ENCODE measurements at regions not wholly inside any gene's neighbourhood (a gene's known extent, or its start where the extent isn't known, plus 50 kb on each side); places are given as distances from the start of the nearest gene placed in this dataset.
"Not testable (repeated sequence)": the region's sequence is repeated elsewhere in the genome, so short reads cannot be mapped to it uniquely, and the experiment has no call there.

- DNase-seq = peak; percentile 2 to 8
These were observed 640.8 kb downstream of the C12orf50 start for GRCh38 chr12:87388376-87388775.

- no peak for DNase-seq
These were observed 643.9 kb downstream of the C12orf50 start for GRCh38 chr12:87385322-87385721.

GRCh38 chr12:87384226-87384625, 645.0 kb downstream of the C12orf50 start:
- no peak for DNase-seq

- no peak for DNase-seq
These were observed 645.5 kb downstream of the C12orf50 start for GRCh38 chr12:87383680-87384079.

GRCh38 chr12:87382959-87383566, 646.1 kb downstream of the C12orf50 start:
- no peak for DNase-seq

GRCh38 chr12:87382436-87382835, 646.8 kb downstream of the C12orf50 start:
- DNase-seq = no peak

- no peak for DNase-seq
These were observed 647.5 kb downstream of the C12orf50 start for GRCh38 chr12:87381742-87382141.

- DNase-seq = no peak
These were observed 650.7 kb downstream of the C12orf50 start for GRCh38 chr12:87378526-87378925.

GRCh38 chr12:87376722-87377121, 652.5 kb downstream of the C12orf50 start:
- no peak for DNase-seq

- DNase-seq = no peak
These were observed 660.0 kb downstream of the C12orf50 start for GRCh38 chr12:87369161-87369560.

- no peak for DNase-seq
These were observed 660.9 kb downstream of the C12orf50 start for GRCh38 chr12:87368259-87368658.

- peak in 1 of 2 experiments; percentile 22 for DNase-seq
These were observed 663.8 kb downstream of the C12orf50 start for GRCh38 chr12:87365423-87365822.

GRCh38 chr12:87363497-87364084, 665.6 kb downstream of the C12orf50 start:
- DNase-seq = no peak

GRCh38 chr12:87349681-87350080, 679.5 kb downstream of the C12orf50 start:
- DNase-seq = no peak

- no peak for DNase-seq
These were observed 681.1 kb downstream of the C12orf50 start for GRCh38 chr12:87348071-87348470.

- DNase-seq = peak in 1 of 2 experiments; percentile 5
These were observed 684.5 kb downstream of the C12orf50 start for GRCh38 chr12:87344699-87345098.

- peak; percentile 14 to 51 for DNase-seq
These were observed 690.5 kb downstream of the C12orf50 start for GRCh38 chr12:87338681-87339080.

- DNase-seq = no peak
These were observed 692.3 kb downstream of the C12orf50 start for GRCh38 chr12:87336814-87337336.

GRCh38 chr12:87332987-87333726, 696.0 kb downstream of the C12orf50 start:
- DNase-seq = peak; percentile 34 to 84

- DNase-seq = not testable (repeated sequence)
These were observed 699.1 kb downstream of the C12orf50 start for GRCh38 chr12:87330071-87330555.

GRCh38 chr12:87329076-87329863, 699.9 kb downstream of the C12orf50 start:
- no peak for DNase-seq

GRCh38 chr12:87323369-87323768, 705.8 kb downstream of the C12orf50 start:
- no peak for DNase-seq

GRCh38 chr12:87320724-87321123, 708.5 kb downstream of the C12orf50 start:
- DNase-seq = no peak
